ENCODE measurements at regions not wholly inside any gene's neighbourhood (a gene's known extent, or its start where the extent isn't known, plus 50 kb on each side); places are given as distances from the start of the nearest gene placed in this dataset.

GRCh38 chr6:79775222-79775621, 144.1 kb downstream of the SH3BGRL2 start:
- intact Hi-C loops (cut with micrococcal nuclease; ENCODE audit: unreplicated experiment), result loop anchor here (5.0 kb wide), 1 partner anchor 317 kb away; no protein-coding TSS in a partner anchor
- Histone ChIP-seq H3K27ac (ENCODE audit: low read depth, low read length, poor library complexity, severe bottlenecking) (no peak overlapping the region), H3K4me1 (ENCODE audit: insufficient read depth, low read length, poor library complexity, severe bottlenecking) (no peaks in the 10 kb centered on the region), H3K27me3 (replicated peaks; ENCODE audit: insufficient read depth, low read depth, low read length, poor library complexity) (no peaks in the 10 kb centered on the region), H3K4me3 (ENCODE audit: low read depth, low read length, poor library complexity, severe bottlenecking) (no peak overlapping the region), H3K9me3 (ENCODE audit: low read depth, low read length, poor library complexity, severe bottlenecking) (no peaks in the 10 kb centered on the region), H3K36me3 (ENCODE audit: insufficient read depth, low read length, poor library complexity, severe bottlenecking) (no peaks in the 10 kb centered on the region)
- DNase-seq (ENCODE audit: low spot score), result no peak
- TF ChIP-seq CTCF (conservative IDR thresholded peaks at IDR 0.05; ENCODE audit: low read depth, low read length), result no peak
- TF ChIP-seq EZH2 (IDR thresholded peaks at IDR 0.05; ENCODE audit: borderline replicate concordance, low read depth, low read length, poor library complexity, severe bottlenecking), result no peak
- BruUV-seq (replicated peaks), result no TSS peak
- POLR2A ChIA-PET (ENCODE audit: low non-redundant PET), result no interaction called here
- CTCF ChIA-PET, result no interaction called here

- Histone ChIP-seq H3K4me3 (ENCODE audit: low read depth, low read length, poor library complexity, severe bottlenecking) (no peak overlapping the region), H3K27ac (ENCODE audit: low read depth, low read length, poor library complexity, severe bottlenecking) (no peak overlapping the region), H3K9me3 (ENCODE audit: low read depth, low read length, poor library complexity, severe bottlenecking) (no peaks in the 10 kb centered on the region), H3K36me3 (ENCODE audit: insufficient read depth, low read length, poor library complexity, severe bottlenecking) (no peaks in the 10 kb centered on the region), H3K27me3 (replicated peaks; ENCODE audit: insufficient read depth, low read depth, low read length, poor library complexity) (no peaks in the 10 kb centered on the region), H3K4me1 (ENCODE audit: insufficient read depth, low read length, poor library complexity, severe bottlenecking) (no peaks in the 10 kb centered on the region)
- no peak for DNase-seq (ENCODE audit: low spot score)
- ChIA-PET CTCF (no interaction called here), POLR2A (ENCODE audit: low non-redundant PET) (no interaction called here)
- no TSS peak for BruUV-seq (replicated peaks)
- intact Hi-C loops (cut with micrococcal nuclease; ENCODE audit: unreplicated experiment), result no loop called here
- TF ChIP-seq EZH2 (IDR thresholded peaks at IDR 0.05; ENCODE audit: borderline replicate concordance, low read depth, low read length, poor library complexity, severe bottlenecking), result no peak
- no peak for TF ChIP-seq CTCF (conservative IDR thresholded peaks at IDR 0.05; ENCODE audit: low read depth, low read length)
These were observed 133.6 kb downstream of the SH3BGRL2 start for GRCh38 chr6:79764747-79765146.

GRCh38 chr6:79763301-79763700, 132.2 kb downstream of the SH3BGRL2 start:
- CTCF ChIA-PET, result interaction anchor here (1.1 kb wide), 1 partner anchor 105 kb away, joined by 3 read pairs; no protein-coding TSS in a partner anchor

More at GRCh38 chr6:79763301-79763700, 132.2 kb downstream of the SH3BGRL2 start:
- H3K4me3 ChIP-seq (ENCODE audit: low read depth, low read length, poor library complexity, severe bottlenecking), result no peak overlapping the region
- TF ChIP-seq CTCF (conservative IDR thresholded peaks at IDR 0.05; ENCODE audit: low read depth, low read length), result no peak
- no peak for TF ChIP-seq EZH2 (IDR thresholded peaks at IDR 0.05; ENCODE audit: borderline replicate concordance, low read depth, low read length, poor library complexity, severe bottlenecking)
- no peak overlapping the region for H3K27ac ChIP-seq (ENCODE audit: low read depth, low read length, poor library complexity, severe bottlenecking)
- H3K9me3 ChIP-seq (ENCODE audit: low read depth, low read length, poor library complexity, severe bottlenecking), result no peaks in the 10 kb centered on the region
- intact Hi-C loops (cut with micrococcal nuclease; ENCODE audit: unreplicated experiment), result no loop called here
- H3K36me3 ChIP-seq (ENCODE audit: insufficient read depth, low read length, poor library complexity, severe bottlenecking), result no peaks in the 10 kb centered on the region
- POLR2A ChIA-PET (ENCODE audit: low non-redundant PET), result no interaction called here
- no peaks in the 10 kb centered on the region for H3K4me1 ChIP-seq (ENCODE audit: insufficient read depth, low read length, poor library complexity, severe bottlenecking)
- no TSS peak for BruUV-seq (replicated peaks)
- H3K27me3 ChIP-seq (replicated peaks; ENCODE audit: insufficient read depth, low read depth, low read length, poor library complexity), result no peaks in the 10 kb centered on the region
- DNase-seq (ENCODE audit: low spot score), result no peak

Data from A673 (cell line).